Stomach smooth muscle (tissue), 2 donors: ENCODE measurements at regions not wholly inside any gene's neighbourhood (a gene's known extent, or its start where the extent isn't known, plus 50 kb on each side); places are given as distances from the start of the nearest gene placed in this dataset.

ENCODE experiments used
- H3K27ac ChIP-seq: one replicate; pipeline ENCODE4 v1.7.0; 2013; ENCODE audit warnings: mild to moderate bottlenecking, low read length, inconsistent platforms
- H3K27me3 ChIP-seq, 2 donors: one replicate each; pipeline ENCODE4 v1.7.0; 2013; ENCODE audit warnings: low read length in 2 of 2; ENCODE audit not compliant: insufficient read depth in 2 of 2, control insufficient read depth in 1 of 2
- H3K36me3 ChIP-seq, 2 donors: one replicate each; pipeline ENCODE4 v1.7.0; 2013; ENCODE audit warnings: low read length in 2 of 2; ENCODE audit not compliant: control insufficient read depth in 2 of 2, insufficient read depth in 2 of 2
- H3K4me1 ChIP-seq: one replicate; pipeline ENCODE4 v1.7.0; 2013; ENCODE audit warnings: low read length; ENCODE audit not compliant: control insufficient read depth, insufficient read depth
- H3K4me3 ChIP-seq, 2 donors: one replicate each; pipeline ENCODE4 v1.7.0; 2013; ENCODE audit warnings: low read length in 2 of 2
- H3K9ac ChIP-seq, 2 donors: one replicate each; pipeline ENCODE4 v1.7.0; 2013; ENCODE audit warnings: low read length in 2 of 2, mild to moderate bottlenecking in 1 of 2
- H3K9me3 ChIP-seq, 2 donors: one replicate each; pipeline ENCODE4 v1.7.0; 2013; ENCODE audit warnings: low read length in 2 of 2; ENCODE audit not compliant: control insufficient read depth in 2 of 2
- donor health status: healthy.
- donor health status: Pancreatic carcinoma.

DNA sequence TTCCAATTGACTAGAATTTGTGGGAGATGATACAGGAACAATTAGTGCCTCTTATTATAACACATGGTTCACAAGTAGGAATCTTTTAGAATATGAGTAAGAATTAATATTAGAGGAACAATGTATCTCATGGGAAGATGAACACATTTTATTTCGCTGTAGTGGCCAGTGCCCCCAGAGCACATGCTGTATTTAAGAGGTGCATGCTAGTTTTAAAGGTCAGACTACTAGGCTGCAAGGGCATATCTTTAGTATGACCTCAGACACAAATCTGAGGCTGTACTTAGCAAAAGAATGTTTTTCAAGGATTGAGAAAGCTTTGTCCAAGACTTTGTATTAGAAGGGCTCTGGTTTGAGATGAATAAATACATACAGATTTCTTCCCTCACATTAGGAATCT is 586.9 kb downstream of the CCER1 start:
- no peak overlapping the region for H3K4me3 ChIP-seq
- H3K9ac ChIP-seq: no peak overlapping the region

DNA sequence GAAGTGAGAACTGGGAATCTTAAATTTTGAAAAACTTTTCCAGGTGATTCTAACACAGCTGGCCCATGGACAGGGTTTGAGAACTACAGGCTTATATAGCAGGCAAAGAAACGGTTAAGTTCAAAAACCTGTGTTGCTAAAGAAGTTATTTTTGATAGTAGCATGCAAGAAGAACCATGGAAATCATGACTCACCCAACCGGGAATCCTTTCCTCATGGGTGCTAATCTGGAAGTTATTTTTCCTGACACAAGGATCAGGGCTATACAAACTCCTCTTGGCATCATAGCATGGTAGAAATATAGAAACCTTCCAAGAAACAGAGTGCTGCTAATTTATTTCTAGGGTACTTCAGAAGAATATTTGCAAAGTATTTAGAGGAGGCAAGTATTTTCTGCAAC is 588.7 kb downstream of the CCER1 start:
- Histone ChIP-seq H3K9me3 (no peaks in the 10 kb centered on the region), H3K27me3 (no peaks in the 10 kb centered on the region), H3K9ac (no peak overlapping the region), H3K4me1 (no peaks in the 10 kb centered on the region), H3K4me3 (no peak overlapping the region), H3K36me3 (no peaks in the 10 kb centered on the region), H3K27ac (no peak overlapping the region)

More for the DNA sequence above, 586.9 kb downstream of the CCER1 start:
- Histone ChIP-seq H3K27me3 (no peaks in the 10 kb centered on the region), H3K36me3 (no peaks in the 10 kb centered on the region), H3K9me3 (no peaks in the 10 kb centered on the region), H3K4me1 (no peaks in the 10 kb centered on the region), H3K27ac (no peak overlapping the region)

DNA sequence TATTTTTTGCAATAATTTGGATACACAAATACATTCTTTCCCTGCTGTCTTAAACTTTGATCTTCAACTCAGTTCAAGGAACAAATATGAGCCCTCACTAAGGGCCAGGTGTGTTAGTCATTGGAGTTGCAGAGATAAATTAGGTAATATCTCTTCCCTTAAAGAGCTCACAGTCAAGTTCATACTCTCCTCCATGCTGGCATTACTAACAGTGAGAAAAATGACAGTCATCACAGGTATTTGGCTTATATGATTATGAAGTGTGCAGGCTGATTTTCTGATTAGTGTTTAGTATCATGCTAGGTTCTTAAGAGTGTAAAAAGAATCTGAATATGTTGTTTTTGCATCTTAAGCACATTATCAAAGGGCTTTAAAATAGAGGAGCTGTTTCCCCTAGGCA is 594.7 kb downstream of the CCER1 start:
- no peak overlapping the region for H3K9ac ChIP-seq
- no peaks in the 10 kb centered on the region for H3K4me1 ChIP-seq
- no peak overlapping the region for H3K27ac ChIP-seq
- H3K36me3 ChIP-seq: no peaks in the 10 kb centered on the region
- no peak overlapping the region for H3K4me3 ChIP-seq
- no peaks in the 10 kb centered on the region for H3K9me3 ChIP-seq
- no peaks in the 10 kb centered on the region for H3K27me3 ChIP-seq

DNA sequence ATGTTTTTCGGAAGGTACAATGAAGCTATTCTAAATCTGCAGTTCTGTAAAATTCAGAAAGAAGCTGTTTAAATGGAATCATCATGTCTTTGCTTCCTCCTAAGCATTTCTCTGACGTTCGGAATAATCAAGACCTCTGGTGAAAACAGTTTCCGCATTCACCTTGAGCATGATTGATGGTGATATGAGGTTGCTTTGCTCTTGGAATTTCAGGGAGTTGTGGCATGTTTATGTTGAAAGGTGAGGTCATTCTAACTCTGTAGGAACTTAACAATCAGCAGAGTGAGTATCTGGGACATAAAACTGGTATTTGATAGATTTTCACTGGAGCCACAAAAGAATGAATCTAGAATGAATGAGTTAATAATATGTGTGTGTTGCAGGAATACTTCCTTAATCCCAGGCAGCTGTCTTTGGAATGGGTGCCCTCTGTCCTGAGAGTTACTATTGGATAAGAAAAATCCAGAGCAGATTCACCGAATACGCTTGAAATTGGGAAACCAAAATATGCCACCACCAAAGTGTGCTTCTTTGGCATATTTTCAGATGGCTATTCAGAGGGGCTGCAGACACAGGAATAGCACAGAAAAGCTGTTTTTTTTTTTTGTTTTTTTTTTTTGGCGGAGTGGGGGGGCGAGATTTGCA is 599.1 kb downstream of the CCER1 start:
- no peak overlapping the region for H3K4me3 ChIP-seq
- no peaks in the 10 kb centered on the region for H3K36me3 ChIP-seq
- no peak overlapping the region for H3K27ac ChIP-seq
- no peaks in the 10 kb centered on the region for H3K4me1 ChIP-seq
- no peaks in the 10 kb centered on the region for H3K27me3 ChIP-seq
- no peaks in the 10 kb centered on the region for H3K9me3 ChIP-seq
- H3K9ac ChIP-seq: no peak overlapping the region

DNA sequence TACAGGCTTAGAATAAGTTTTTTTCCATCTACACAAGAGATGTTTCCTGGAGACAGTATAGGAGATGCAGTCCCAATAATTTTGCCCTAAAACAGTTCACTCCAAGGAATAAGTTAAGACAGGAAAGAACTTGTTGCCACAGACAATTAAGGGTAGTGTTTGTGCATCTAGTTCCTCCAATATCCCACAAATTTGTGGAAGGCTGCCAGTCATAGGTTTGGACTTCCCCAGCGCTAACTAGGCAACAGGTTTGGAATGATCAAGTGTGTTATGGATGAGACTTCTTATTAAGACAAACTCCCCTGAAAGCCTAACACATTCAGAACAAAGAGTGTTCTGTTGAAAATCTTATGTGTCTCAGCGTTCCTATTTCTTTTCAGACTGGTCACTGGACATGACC is 611.0 kb downstream of the CCER1 start:
- no peak overlapping the region for H3K9ac ChIP-seq
- H3K27me3 ChIP-seq: no peaks in the 10 kb centered on the region
- no peak overlapping the region for H3K27ac ChIP-seq
- H3K9me3 ChIP-seq: no peaks in the 10 kb centered on the region
- H3K4me1 ChIP-seq: no peaks in the 10 kb centered on the region
- H3K36me3 ChIP-seq: no peaks in the 10 kb centered on the region
- no peak overlapping the region for H3K4me3 ChIP-seq

DNA sequence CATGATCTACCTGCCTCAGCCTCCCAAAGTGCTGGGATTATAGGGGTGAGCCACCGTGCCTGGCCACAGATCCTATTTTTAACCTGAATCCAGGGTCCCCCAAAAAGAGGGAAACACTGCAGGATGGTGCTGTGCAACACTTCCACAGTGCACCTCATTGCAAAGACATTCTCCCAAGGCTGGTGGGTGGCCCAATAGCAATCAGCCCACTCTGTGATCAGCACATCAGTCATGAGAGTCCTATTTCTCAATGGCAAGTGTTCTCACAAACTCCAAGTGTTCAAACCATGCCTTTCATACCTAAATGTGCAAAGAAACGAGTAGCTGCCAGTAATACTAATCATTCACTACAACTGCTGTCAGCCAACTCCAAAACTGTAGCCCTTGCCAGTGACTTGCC is 612.9 kb downstream of the CCER1 start:
- H3K4me1 ChIP-seq: no peaks in the 10 kb centered on the region
- no peaks in the 10 kb centered on the region for H3K27me3 ChIP-seq
- H3K9me3 ChIP-seq: no peaks in the 10 kb centered on the region
- H3K4me3 ChIP-seq: no peak overlapping the region
- no peaks in the 10 kb centered on the region for H3K36me3 ChIP-seq
- H3K27ac ChIP-seq: no peak overlapping the region
- H3K9ac ChIP-seq: no peak overlapping the region

DNA sequence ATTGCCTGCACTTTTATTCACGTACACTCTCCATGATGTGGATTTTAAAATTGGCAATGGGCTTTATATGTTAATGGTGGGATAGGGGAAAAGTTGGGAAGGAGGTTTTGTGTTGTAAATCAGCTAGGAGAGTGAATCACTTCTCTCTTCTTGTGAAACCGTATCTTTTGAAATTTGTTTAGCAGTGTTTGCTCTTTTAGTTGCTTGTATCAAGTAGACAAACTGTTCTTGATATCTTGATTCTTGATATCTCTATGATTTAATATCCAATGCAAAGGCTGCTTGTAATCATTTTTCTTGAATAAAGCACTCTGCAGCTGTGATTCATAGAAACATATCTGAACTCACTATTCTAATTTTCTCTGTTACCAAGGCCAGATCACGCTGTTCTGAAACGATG is 615.1 kb downstream of the CCER1 start:
- Histone ChIP-seq H3K27me3 (no peaks in the 10 kb centered on the region), H3K27ac (no peak overlapping the region)

DNA sequence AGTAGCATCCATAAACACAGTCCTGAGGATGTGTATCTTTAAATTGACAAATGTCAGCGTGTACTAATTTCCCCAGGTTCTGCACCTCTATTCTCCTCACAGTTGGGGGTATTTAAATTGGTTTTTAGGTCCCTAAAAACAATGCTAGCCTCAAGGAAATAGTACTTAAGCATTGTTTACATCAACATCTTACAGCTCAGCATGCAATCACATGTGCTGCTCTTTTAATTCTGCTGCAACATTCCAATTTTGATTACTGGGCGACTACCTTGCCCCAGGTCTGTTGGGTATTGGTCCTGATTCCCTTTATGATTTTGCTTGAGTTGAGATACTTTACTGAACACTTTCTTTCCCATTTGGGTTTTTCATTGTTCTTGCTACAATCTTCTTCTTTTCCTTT is 616.6 kb downstream of the CCER1 start:
- H3K27me3 ChIP-seq: no peaks in the 10 kb centered on the region
- no peaks in the 10 kb centered on the region for H3K4me1 ChIP-seq

More for the DNA sequence above, 615.1 kb downstream of the CCER1 start:
- Histone ChIP-seq H3K9me3 (no peaks in the 10 kb centered on the region), H3K9ac (no peak overlapping the region), H3K4me1 (no peaks in the 10 kb centered on the region), H3K36me3 (no peaks in the 10 kb centered on the region), H3K4me3 (no peak overlapping the region)

DNA sequence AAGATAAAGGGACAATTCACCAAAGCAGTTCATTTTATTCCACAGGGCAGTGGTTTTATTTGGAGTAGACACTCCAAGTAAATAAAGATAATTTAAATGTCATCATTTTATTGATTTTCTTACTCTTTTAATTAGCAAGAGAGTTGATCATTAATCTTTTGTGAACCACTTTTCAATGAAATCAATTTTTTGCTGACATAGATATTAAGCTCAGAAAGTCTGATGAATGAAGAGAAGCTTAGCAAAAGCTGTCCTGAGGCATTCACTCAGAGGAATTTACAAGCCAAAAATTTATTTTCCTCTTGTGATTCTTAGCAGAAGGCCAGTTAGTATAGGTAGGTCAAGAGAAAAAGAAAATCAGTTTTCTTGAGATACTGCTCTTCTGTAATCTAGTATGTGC is 618.0 kb downstream of the CCER1 start:
- no peak overlapping the region for H3K27ac ChIP-seq
- no peak overlapping the region for H3K9ac ChIP-seq
- H3K36me3 ChIP-seq: no peaks in the 10 kb centered on the region
- no peaks in the 10 kb centered on the region for H3K9me3 ChIP-seq
- H3K4me3 ChIP-seq: no peak overlapping the region
- H3K4me1 ChIP-seq: no peaks in the 10 kb centered on the region
- H3K27me3 ChIP-seq: no peaks in the 10 kb centered on the region

More for the DNA sequence above, 616.6 kb downstream of the CCER1 start:
- Histone ChIP-seq H3K27ac (no peak overlapping the region), H3K36me3 (no peaks in the 10 kb centered on the region), H3K4me3 (no peak overlapping the region), H3K9ac (no peak overlapping the region), H3K9me3 (no peaks in the 10 kb centered on the region)

DNA sequence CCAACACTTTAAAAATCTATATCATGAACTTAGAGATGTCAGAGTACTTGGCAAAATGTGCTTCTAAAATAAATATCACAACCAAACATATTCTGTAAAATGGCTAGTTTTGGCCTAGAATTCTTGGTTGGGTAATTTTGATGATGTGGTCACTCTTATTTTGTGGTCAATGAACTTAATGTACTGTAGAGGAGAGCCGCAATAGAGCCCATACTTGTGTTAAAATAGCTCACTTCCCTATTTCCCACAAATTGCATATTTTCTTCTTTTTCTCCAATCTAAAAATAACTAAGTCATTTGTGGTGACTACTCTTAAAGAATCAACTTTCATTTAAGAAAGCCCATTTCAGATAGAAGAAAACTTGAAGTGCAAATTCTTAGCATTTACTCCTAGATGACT is 619.4 kb downstream of the CCER1 start:
- Histone ChIP-seq H3K4me1 (no peaks in the 10 kb centered on the region), H3K9ac (no peak overlapping the region), H3K4me3 (no peak overlapping the region)

DNA sequence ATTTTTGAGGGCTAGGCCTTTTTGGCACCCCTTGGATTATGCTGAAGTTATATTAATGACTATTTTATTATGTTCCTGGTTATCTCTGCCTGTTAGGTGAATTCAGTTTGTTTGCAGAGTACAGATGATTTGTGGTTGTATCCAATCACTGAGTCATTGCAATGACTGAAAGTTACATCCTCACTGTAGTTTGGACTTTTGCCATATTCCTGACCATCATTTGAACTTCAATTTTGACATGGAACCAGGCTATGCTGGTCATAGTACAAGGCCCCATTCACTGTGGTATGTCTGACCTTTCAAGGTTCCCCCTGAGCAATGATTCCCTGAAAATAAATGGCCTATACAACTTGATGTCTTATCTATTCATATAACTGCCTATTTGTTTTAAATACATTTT is 621.0 kb downstream of the CCER1 start:
- no peaks in the 10 kb centered on the region for H3K4me1 ChIP-seq
- no peaks in the 10 kb centered on the region for H3K27me3 ChIP-seq
- H3K4me3 ChIP-seq: no peak overlapping the region
- no peaks in the 10 kb centered on the region for H3K36me3 ChIP-seq
- H3K27ac ChIP-seq: no peak overlapping the region
- H3K9ac ChIP-seq: no peak overlapping the region
- H3K9me3 ChIP-seq: no peaks in the 10 kb centered on the region

More for the DNA sequence above, 619.4 kb downstream of the CCER1 start:
- no peak overlapping the region for H3K27ac ChIP-seq
- no peaks in the 10 kb centered on the region for H3K9me3 ChIP-seq
- no peaks in the 10 kb centered on the region for H3K27me3 ChIP-seq
- H3K36me3 ChIP-seq: no peaks in the 10 kb centered on the region
